GM19467 (cell line): ENCODE measurements at regions not wholly inside any gene's neighbourhood (a gene's known extent, or its start where the extent isn't known, plus 50 kb on each side); places are given as distances from the start of the nearest gene placed in this dataset.
"Not testable (repeated sequence)": the region's sequence is repeated elsewhere in the genome, so short reads cannot be mapped to it uniquely, and the experiment has no call there.

Experiments used
- ATAC-seq: cut with Tn5 transposase; IDR thresholded peaks from one replicate; pipeline ENCODE4 v1.9.1; 2021; ENCODE audit warnings: mild to moderate bottlenecking, moderate library complexity; ENCODE audit not compliant: unreplicated experiment

DNA sequence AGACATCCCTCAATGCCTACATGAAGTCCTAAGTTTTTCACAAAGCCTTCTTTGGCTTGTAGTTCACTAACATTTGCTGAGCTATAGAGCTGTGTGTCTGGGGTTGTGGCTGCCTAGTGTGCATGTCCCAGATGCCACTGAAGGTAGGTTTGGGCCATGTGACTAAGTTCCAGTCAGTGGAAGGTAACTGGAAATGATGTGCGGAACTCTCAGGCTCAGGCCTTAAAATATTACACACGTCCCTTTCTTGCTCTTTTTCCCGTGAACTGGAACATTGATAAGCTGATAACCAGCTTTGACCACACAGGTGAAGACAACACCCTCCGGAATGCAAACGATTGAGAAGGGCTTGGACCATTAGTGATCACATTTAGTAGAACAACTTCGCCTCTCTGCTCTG is 358.1 kb downstream of the GATA3 start:
- no peak for ATAC-seq

DNA sequence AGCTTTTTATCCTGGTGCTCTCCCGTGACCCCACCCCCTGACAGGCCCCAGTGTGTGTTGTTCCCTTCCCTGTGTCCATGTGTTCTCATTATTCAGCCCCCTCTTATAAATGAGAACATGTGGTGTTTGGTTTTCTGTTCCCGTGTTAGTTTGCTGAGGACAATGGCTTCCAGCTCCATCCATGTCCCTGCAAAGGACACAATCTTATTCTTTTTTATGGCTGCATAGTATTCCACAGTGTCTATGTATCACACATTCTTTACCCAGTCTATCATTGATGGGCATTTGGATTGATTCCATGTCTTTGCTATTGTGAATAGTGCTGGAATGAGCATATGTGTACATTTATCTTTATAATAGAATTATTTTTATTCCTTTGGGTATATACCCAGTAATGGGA is 360.5 kb downstream of the GATA3 start:
- ATAC-seq: not testable (repeated sequence)

DNA sequence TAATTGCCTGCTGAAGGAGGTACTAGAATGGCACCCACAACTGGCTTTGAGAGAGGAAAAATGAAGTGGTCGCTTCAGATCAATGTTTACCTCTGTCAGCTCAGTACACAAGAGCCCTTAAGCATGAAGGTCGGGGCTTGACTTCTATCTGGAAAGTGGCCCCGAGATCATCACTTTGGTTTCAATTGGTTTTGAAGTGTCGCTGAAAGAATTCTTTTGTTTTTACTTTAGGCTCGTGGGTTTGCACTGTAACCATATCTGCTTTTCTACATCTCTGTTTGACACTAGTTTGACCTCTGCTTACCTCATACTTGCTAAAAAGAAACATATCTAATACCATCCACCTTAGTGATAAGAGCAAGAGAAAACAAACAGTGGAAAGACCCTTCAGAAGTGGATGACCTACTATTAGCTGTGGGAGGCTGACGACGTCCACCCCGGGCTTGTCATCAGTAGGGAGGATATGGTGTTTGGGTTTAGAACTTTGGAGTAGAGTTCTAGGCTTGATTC is 361.8 kb downstream of the GATA3 start:
- no peak for ATAC-seq

- no peak for ATAC-seq
Measured at GRCh38 chr10:8416760-8417159, 362.3 kb downstream of the GATA3 start.

DNA sequence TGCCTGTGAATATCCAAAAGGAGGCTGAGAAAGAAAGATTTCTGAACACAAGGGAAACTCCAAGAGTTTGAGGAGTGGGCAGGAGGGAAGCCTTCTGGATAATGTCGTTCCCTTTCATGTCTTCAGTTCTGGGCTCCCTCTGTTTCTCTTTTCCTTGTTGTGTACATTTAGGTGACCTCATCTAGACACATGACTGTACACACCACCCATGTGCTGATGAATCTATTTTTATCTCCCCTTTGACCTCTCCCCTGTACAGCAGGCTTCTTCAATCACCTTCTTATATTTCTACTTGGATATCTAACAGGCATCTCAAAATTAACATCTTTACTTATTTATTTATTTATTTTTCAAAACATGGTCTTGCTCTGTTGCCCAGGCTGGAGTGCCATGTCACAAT is 363.1 kb downstream of the GATA3 start:
- no peak for ATAC-seq

GRCh38 chr10:8418631-8419030 is 364.1 kb downstream of the GATA3 start:
- ATAC-seq: no peak

DNA sequence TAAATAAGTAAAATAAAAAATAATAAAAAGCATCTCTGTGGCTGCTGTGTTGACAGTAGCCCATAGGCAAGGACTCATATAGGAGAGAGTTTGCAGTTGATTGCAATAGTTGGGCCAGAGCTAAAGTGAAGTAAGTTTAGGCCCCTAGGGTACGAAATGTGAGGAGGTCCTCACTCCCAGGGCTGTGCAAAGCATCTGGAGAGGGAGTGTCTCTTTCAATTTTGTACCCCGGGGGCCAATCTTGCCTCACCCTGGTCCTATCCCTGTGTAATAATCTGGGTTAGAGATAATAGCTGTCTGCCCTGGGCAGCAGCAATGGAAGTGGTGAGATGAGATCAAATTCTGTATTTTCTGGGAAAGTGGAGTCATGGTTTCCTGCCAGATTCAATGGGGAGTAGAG is 365.7 kb downstream of the GATA3 start:
- ATAC-seq: no peak

GRCh38 chr10:8424555-8425211 is 370.2 kb downstream of the GATA3 start:
- no peak for ATAC-seq

- no peak for ATAC-seq
Measured at GRCh38 chr10:8428654-8429053, 374.2 kb downstream of the GATA3 start.

DNA sequence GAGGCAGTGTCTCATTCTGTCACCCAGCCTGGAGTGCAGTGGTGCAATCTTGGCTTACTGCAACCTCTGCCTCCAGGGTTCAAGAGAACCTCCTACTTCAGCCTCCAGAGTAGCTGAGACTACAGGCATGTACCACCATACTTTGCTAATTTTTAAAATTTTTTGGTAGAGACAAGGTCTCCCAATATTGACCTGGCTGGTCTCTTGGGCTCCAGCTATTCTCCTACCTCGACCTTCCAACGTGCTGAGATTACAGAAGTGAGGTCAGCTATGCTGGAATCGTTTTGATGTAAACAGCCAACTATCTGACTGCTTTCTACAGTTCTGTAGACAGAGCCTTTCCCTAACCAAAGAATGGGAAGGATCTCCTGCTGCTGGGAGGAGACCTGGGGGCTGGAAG is 375.8 kb downstream of the GATA3 start:
- ATAC-seq: no peak

- ATAC-seq: no peak
Measured at GRCh38 chr10:8431511-8431910, 377.0 kb downstream of the GATA3 start.

GRCh38 chr10:8435186-8436055 is 380.9 kb downstream of the GATA3 start:
- ATAC-seq: no peak

DNA sequence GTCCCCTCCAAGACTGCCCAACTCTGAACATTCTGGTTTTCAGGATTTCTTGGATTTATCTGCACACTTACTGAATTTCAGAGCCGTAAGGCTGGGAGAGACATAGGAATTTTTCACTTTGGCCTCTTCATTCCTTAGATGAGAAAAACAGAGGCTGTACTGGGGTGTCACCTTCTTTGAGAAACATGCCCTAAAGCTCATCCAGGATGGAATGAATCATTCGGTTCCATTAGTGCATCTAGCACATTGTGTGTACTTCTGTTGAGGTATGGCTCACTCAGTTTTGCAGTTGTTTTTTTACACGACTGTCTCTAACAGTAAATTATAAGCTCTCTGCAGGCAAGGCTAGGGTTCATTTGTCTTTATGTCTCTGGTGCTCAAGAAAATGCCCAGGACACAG is 383.4 kb downstream of the GATA3 start:
- no peak for ATAC-seq

DNA sequence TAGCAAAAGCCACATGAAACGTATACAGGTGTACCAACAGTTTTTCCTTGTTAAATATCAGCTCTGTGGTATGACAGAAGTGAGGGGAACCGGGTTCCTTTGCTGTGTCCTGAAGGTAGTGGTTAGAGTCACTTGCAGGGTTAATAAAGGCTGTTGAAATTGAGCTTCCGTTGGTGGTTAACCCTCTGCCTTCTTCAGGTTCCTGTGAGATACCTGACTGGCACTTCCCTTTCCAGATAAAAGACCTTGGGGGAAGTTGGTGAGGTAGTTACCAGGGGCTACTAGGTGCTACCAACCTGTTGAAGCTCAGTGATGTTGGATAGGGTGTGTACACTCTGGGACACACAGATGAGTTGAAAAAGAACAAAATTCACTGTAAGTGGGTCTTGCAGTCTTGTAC is 384.1 kb downstream of the GATA3 start:
- ATAC-seq: no peak

DNA sequence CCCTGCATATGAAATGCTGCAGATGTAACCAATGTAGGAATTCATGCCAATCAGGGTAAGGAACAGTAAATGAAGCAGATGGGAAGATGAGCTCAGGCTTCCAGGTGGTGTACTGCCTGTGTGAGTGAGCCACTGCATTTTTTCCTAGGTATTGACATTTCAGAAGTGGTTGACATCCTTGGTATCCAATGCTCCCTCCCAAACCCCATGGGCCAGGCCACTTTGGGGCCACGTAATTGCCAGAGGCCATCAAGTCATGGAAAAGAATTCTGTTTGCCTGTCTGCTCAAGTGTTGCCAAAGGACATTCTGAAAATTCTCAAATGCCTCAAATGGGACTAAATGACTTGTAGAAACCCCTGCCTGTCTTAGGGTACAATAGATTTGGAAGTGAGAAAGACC is 384.6 kb downstream of the GATA3 start:
- ATAC-seq: no peak

- no peak for ATAC-seq
Measured at GRCh38 chr10:8444630-8445029, 390.1 kb downstream of the GATA3 start.

- no peak for ATAC-seq
Measured at GRCh38 chr10:8445353-8445752, 390.9 kb downstream of the GATA3 start.

GRCh38 chr10:8449909-8450308 is 395.4 kb downstream of the GATA3 start:
- no peak for ATAC-seq

- ATAC-seq: no peak
Measured at GRCh38 chr10:8453587-8453986, 399.1 kb downstream of the GATA3 start.

GRCh38 chr10:8454357-8454756 is 399.9 kb downstream of the GATA3 start:
- no peak for ATAC-seq

- no peak for ATAC-seq
Measured at GRCh38 chr10:8455181-8455580, 400.7 kb downstream of the GATA3 start.

DNA sequence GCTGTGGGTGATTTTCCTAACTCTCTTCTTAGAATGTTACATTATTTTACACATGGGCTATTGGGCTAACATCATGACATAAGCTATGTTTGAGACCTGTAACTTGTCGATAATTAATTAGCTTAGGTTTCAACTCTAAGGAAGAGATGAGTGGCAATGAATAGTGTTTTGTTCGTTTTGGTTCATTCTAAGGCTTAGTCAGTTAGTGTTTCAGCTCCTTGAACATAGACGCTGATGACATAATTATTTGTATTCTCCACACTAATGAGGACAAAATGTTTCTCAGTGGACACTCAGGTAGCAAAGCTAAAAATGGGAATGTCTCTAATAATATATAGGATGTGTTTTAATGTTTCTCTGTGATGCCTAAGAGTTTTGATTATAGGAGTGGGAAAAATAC is 401.9 kb downstream of the GATA3 start:
- ATAC-seq: no peak
